OCI-LY7 (cell line): ENCODE measurements at regions not wholly inside any gene's neighbourhood (a gene's known extent, or its start where the extent isn't known, plus 50 kb on each side); places are given as distances from the start of the nearest gene placed in this dataset.

ENCODE experiments used
- BruUV-seq: library from RNA; stranded (reverse); fragments of 400-500 nt; replicated peaks from 2 replicates; lab custom pipeline; 2021; lab: Mats Ljungman, UMichigan
- CTCF ChIA-PET: fragments of 300-600 bp; sonication (Branson Sonifier 250); formaldehyde crosslinking; loops from one replicate; lab custom pipeline; 2022; ENCODE audit warnings: antibody characterized with exemption; ENCODE audit not compliant: unreplicated experiment; lab: Charles Lee
- POLR2A ChIA-PET: fragments of 300-600 bp; sonication (Branson Sonifier 250); formaldehyde crosslinking; loops from one replicate; lab custom pipeline; 2022; ENCODE audit warnings: antibody characterized with exemption; lab: Charles Lee
- DNase-seq: peaks from one replicate; pipeline ENCODE4 v3.0.0-alpha.2; 2015; ENCODE audit warnings: low spot score
- H2AFZ ChIP-seq: fragments of 200-600 bp; sonication (generic), shearing (Covaris generic); 2 replicates; pipeline ENCODE4 v1.6.1; 2014; ENCODE audit warnings: mild to moderate bottlenecking, antibody characterized with exemption, low read length, moderate library complexity
- H3K27ac ChIP-seq: fragments of 200-600 bp; sonication (generic); 2 replicates; pipeline ENCODE4 v1.5.1; 2014; ENCODE audit warnings: mixed run types, low read depth, mild to moderate bottlenecking, moderate library complexity, low read length, inconsistent platforms; ENCODE audit not compliant: poor library complexity, severe bottlenecking
- H3K36me3 ChIP-seq: fragments of 200-600 bp; sonication (generic); 2 replicates; pipeline ENCODE4 v1.6.1; 2014; ENCODE audit warnings: mild to moderate bottlenecking, antibody characterized with exemption, low read length, moderate library complexity, mixed read lengths; ENCODE audit not compliant: insufficient read depth
- H3K4me1 ChIP-seq: fragments of 200-600 bp; sonication (generic); 2 replicates; pipeline ENCODE4 v1.5.1; 2014; ENCODE audit warnings: mild to moderate bottlenecking, low read length; ENCODE audit not compliant: insufficient read depth, poor library complexity, severe bottlenecking
- H3K4me2 ChIP-seq: fragments of 200-600 bp; sonication (generic); 2 replicates; pipeline ENCODE4 v1.6.1; 2014; ENCODE audit warnings: mild to moderate bottlenecking, low read length
- H3K4me3 ChIP-seq: fragments of 200-600 bp; sonication (generic); 2 replicates; pipeline ENCODE4 v1.5.1; 2014; ENCODE audit warnings: mild to moderate bottlenecking, low read depth, low read length; ENCODE audit not compliant: poor library complexity, severe bottlenecking
- H3K79me2 ChIP-seq: fragments of 200-600 bp; sonication (generic); 2 replicates; pipeline ENCODE4 v1.6.1; 2016; ENCODE audit warnings: low read depth, mild to moderate bottlenecking, low read length, moderate library complexity, mixed read lengths; ENCODE audit not compliant: insufficient read depth
- H3K9me2 ChIP-seq: fragments of 200-600 bp; sonication (generic); 2 replicates; pipeline ENCODE4 v1.6.1; 2016; ENCODE audit warnings: mild to moderate bottlenecking, low read length, mixed read lengths; ENCODE audit not compliant: insufficient read depth
- H3K9me3 ChIP-seq: fragments of 200-600 bp; sonication (generic); 2 replicates; pipeline ENCODE4 v1.6.1; 2014; ENCODE audit warnings: mild to moderate bottlenecking, mixed run types, low read length, mixed read lengths
- H4K20me1 ChIP-seq: fragments of 200-600 bp; sonication (generic); 2 replicates; pipeline ENCODE4 v1.6.1; 2014; ENCODE audit warnings: mild to moderate bottlenecking, antibody characterized with exemption, low read length, moderate library complexity, mixed read lengths; ENCODE audit not compliant: insufficient read depth
- EZH2phosphoT487 ChIP-seq: fragments of 200-600 bp; sonication (generic); IDR thresholded peaks from 2 replicates; pipeline ENCODE4 v1.6.1; 2018; ENCODE audit warnings: low read depth, borderline replicate concordance, mild to moderate bottlenecking, mixed run types, antibody characterized with exemption, low read length, moderate library complexity, mixed read lengths
- intact Hi-C: fragments of 100-400 bp; cut with micrococcal nuclease; formaldehyde crosslinking; loops from one replicate; pipeline ENCODE4 v1.10.0; 2022; ENCODE audit not compliant: unreplicated experiment
- TF ChIP-seq, protein P1 (sequence below): fragments of 200-600 bp; sonication (generic); conservative IDR thresholded peaks from 2 replicates; pipeline ENCODE4 v1.5.1; 2014; ENCODE audit warnings: mild to moderate bottlenecking, antibody characterized with exemption, low read length, moderate library complexity, mixed read lengths

DNA sequence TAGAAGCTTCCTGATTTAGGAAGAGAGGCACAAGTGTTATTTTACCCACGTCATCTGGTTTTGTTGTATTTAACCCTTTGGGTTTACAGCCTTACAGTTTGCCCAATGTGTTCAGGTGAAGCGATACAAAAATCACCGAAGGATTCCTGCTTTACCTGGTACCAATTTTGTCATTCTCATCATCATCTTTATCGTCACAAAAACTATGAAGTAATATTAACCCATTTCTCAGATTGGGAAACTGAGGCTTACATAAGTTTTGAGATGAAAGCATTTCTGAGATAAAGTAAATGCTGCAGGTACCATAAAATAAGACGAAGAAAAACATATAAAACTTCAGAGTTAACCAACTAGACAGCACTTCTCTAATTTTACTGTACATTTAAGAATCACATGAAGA, 370.6 kb upstream of the OR4E1 start:
- POLR2A ChIA-PET: no interaction called here

DNA sequence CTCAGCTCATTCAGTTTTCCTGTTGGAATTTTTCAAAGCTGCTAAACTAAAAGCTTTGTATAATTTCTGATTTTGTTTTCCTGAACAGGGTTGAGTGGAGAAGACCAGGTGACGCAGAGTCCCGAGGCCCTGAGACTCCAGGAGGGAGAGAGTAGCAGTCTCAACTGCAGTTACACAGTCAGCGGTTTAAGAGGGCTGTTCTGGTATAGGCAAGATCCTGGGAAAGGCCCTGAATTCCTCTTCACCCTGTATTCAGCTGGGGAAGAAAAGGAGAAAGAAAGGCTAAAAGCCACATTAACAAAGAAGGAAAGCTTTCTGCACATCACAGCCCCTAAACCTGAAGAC, 367.1 kb upstream of the OR4E1 start:
- ChIA-PET CTCF (no interaction called here), POLR2A (interaction anchor here (0.6 kb wide), 1 partner anchor 970 kb away, joined by 4 read pairs; no protein-coding TSS in a partner anchor)
- intact Hi-C loops: no loop called here
- no peaks in the 10 kb centered on the region for H3K36me3 ChIP-seq
- no peak for DNase-seq
- no peak overlapping the region for H3K4me3 ChIP-seq
- no peaks in the 10 kb centered on the region for H3K9me2 ChIP-seq
- no peaks in the 10 kb centered on the region for H3K4me1 ChIP-seq
- peak overlapping the region; percentile 30; the same call in 1 of the 2 replicates for H2AFZ ChIP-seq
- H3K79me2 ChIP-seq: no peaks in the 10 kb centered on the region
- BruUV-seq: no TSS peak
- no peak overlapping the region for H3K4me2 ChIP-seq
- no peak for TF ChIP-seq EZH2phosphoT487
- TF ChIP-seq, protein P1, sequence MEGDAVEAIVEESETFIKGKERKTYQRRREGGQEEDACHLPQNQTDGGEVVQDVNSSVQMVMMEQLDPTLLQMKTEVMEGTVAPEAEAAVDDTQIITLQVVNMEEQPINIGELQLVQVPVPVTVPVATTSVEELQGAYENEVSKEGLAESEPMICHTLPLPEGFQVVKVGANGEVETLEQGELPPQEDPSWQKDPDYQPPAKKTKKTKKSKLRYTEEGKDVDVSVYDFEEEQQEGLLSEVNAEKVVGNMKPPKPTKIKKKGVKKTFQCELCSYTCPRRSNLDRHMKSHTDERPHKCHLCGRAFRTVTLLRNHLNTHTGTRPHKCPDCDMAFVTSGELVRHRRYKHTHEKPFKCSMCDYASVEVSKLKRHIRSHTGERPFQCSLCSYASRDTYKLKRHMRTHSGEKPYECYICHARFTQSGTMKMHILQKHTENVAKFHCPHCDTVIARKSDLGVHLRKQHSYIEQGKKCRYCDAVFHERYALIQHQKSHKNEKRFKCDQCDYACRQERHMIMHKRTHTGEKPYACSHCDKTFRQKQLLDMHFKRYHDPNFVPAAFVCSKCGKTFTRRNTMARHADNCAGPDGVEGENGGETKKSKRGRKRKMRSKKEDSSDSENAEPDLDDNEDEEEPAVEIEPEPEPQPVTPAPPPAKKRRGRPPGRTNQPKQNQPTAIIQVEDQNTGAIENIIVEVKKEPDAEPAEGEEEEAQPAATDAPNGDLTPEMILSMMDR: no peak
- no peaks in the 10 kb centered on the region for H3K9me3 ChIP-seq
- no peaks in the 10 kb centered on the region for H4K20me1 ChIP-seq
- no peak overlapping the region for H3K27ac ChIP-seq

More for the DNA sequence above, 370.6 kb upstream of the OR4E1 start:
- CTCF ChIA-PET: no interaction called here
- TF ChIP-seq EZH2phosphoT487: no peak
- TF ChIP-seq, protein P1: no peak
- no peaks in the 10 kb centered on the region for H4K20me1 ChIP-seq
- H3K9me2 ChIP-seq: no peaks in the 10 kb centered on the region
- no peaks in the 10 kb centered on the region for H3K9me3 ChIP-seq
- DNase-seq: no peak
- H3K79me2 ChIP-seq: no peaks in the 10 kb centered on the region
- BruUV-seq: no TSS peak
- no peak overlapping the region for H3K4me2 ChIP-seq
- H2AFZ ChIP-seq: no peak overlapping the region
- intact Hi-C loops: no loop called here
- no peak overlapping the region for H3K27ac ChIP-seq
- H3K4me1 ChIP-seq: no peaks in the 10 kb centered on the region
- no peaks in the 10 kb centered on the region for H3K36me3 ChIP-seq
- no peak overlapping the region for H3K4me3 ChIP-seq

DNA sequence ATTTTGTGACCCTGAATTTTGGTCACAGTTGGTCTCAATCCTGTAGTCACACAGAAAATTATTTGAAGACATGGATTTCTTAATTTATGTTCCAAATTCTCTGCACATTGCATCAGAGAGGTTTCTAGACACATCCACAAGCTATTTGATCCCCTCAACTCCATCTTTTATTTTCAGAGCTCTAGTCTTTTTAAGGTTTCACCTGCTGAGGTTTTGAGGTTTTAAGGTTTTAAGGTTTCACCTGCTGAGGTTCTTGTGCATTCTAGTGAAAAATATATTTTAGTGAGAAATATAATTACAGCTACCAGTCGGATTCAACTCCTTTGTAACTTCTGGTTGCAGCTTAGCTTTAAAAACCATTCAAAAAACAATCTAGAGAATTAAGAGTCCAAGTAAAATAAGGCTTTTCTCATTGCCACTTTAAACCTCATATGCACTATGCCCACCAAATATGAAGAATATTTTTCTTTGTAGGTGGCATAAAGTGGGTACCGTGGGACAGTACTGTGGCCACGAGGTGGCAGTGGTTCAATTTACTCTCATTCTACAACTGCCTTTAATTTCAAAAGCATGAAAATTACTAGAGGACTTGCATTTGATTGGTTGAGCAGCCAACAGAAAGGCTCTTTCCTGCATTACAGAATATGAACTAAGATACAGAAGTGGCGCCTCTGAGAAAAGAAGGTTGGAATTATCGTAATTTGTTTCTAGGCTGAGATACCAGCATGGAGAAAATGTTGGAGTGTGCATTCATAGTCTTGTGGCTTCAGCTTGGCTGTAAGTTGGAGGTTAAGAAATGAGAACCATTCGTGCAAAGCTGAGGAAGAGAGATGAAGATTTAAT, 366.5 kb upstream of the OR4E1 start:
- ChIA-PET CTCF (no interaction called here), POLR2A (no interaction called here)
- H3K27ac ChIP-seq: no peak overlapping the region

More for the DNA sequence above, 366.5 kb upstream of the OR4E1 start:
- Histone ChIP-seq H4K20me1 (no peaks in the 10 kb centered on the region), H3K9me3 (no peaks in the 10 kb centered on the region), H2AFZ (peak overlapping the region; percentile 30; the same call in 1 of the 2 replicates), H3K4me1 (no peaks in the 10 kb centered on the region), H3K79me2 (no peaks in the 10 kb centered on the region), H3K4me2 (no peak overlapping the region), H3K36me3 (no peaks in the 10 kb centered on the region), H3K9me2 (no peaks in the 10 kb centered on the region), H3K4me3 (no peak overlapping the region)
- no peak for TF ChIP-seq EZH2phosphoT487
- TF ChIP-seq, protein P1: peak; percentile 87
- peak; percentile 42 for DNase-seq
- intact Hi-C loops: no loop called here
- no TSS peak for BruUV-seq
